GM18502 (cell line): ENCODE measurements at regions not wholly inside any gene's neighbourhood (a gene's known extent, or its start where the extent isn't known, plus 50 kb on each side); places are given as distances from the start of the nearest gene placed in this dataset.

Source experiments
- ATAC-seq: cut with Tn5 transposase; IDR thresholded peaks from one replicate; pipeline ENCODE4 v1.9.1; 2021; ENCODE audit warnings: mild to moderate bottlenecking; ENCODE audit not compliant: unreplicated experiment, poor library complexity

- no peak for ATAC-seq
These were observed 166.2 kb upstream of the PLXNA2 start for GRCh38 chr1:208410409-208410808.

DNA sequence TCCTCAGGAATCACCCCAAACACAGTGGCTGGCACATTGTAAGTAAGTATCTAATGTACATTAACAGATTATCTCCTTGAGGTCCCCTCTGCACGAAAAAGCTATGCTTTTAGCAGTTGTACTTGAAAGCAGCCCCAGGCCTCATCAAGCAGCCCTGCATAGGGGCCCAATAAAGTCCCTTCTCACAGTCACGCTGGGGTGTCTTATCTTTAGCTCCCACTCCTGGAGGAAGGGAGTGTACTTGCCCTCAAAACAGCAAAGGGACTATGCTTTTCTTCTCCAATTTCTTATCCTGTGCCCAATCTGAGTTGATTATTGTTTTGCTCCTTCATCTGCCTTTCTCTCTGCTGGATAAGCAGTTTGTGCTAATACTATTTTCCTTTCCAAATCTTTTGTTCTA is 168.8 kb upstream of the PLXNA2 start:
- ATAC-seq = no peak

- no peak for ATAC-seq
These were observed 174.5 kb upstream of the PLXNA2 start for GRCh38 chr1:208418667-208419066.

GRCh38 chr1:208419746-208420420 is 175.7 kb upstream of the PLXNA2 start:
- no peak for ATAC-seq

- ATAC-seq = no peak
These were observed 176.5 kb upstream of the PLXNA2 start for GRCh38 chr1:208420696-208421095.

GRCh38 chr1:208421486-208421885 is 177.3 kb upstream of the PLXNA2 start:
- ATAC-seq = no peak

GRCh38 chr1:208423526-208423925 is 179.3 kb upstream of the PLXNA2 start:
- no peak for ATAC-seq

DNA sequence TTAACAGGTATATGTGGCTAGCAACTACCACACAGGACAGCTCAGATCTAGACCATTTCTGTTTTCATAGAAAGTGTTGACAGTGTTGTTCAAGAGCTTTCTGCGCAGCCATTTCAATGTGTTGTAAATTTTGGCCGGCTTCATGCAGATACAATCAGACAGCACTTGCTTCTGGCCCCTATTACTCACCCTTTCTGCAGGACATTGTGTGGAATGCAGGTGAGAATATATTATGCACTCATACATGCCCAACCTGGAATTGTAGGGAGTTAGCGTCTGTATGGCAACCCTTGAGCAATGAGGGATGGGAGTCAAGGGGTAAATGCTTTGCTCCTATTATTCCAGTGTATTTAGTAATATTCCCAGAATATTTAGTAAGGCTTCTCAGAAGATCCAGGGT is 180.9 kb upstream of the PLXNA2 start:
- no peak for ATAC-seq

DNA sequence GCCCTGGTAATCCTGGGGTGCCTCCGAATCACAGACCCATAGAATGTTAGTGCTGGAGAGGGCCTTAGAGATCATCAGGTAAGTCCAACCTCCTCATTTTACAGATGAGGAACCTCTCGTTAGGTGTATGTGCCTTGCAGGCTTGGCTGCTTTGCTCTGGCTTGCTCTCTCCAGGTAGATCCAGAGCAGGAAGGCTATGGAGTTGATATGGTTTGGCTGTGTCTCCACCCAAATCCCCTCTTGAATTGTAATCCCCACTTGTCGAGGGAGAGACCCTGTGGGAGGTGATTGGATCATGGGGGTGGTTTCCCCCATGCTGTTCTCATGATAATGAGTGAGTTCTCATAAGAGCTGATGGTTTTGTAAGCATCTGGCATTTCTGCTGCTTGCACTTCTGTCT is 186.0 kb upstream of the PLXNA2 start:
- no peak for ATAC-seq

- ATAC-seq = no peak
These were observed 187.5 kb upstream of the PLXNA2 start for GRCh38 chr1:208431721-208432120.

- no peak for ATAC-seq
These were observed 188.2 kb upstream of the PLXNA2 start for GRCh38 chr1:208432346-208432745.

- no peak for ATAC-seq
These were observed 188.9 kb upstream of the PLXNA2 start for GRCh38 chr1:208433086-208433485.

GRCh38 chr1:208433971-208434370 is 189.8 kb upstream of the PLXNA2 start:
- ATAC-seq = no peak

DNA sequence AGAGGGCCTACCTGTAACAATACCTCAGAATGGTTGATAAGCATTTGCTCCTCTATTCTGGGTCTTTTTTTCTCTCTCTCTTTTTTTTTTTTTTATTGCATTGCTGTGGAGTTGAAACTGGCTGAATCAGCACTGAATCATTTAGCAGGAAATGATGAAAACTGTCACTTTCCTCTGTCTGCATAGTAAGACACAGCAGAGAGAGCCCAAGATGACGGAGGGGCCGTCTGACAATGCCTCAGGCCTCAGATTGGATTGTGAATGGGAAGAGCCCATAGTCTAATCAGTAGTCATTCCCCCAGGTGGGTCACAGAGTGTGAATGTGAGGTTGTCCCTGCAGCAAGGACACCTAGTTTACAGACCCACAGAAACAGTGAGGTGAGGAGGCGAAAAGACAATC is 193.2 kb upstream of the PLXNA2 start:
- ATAC-seq = no peak

DNA sequence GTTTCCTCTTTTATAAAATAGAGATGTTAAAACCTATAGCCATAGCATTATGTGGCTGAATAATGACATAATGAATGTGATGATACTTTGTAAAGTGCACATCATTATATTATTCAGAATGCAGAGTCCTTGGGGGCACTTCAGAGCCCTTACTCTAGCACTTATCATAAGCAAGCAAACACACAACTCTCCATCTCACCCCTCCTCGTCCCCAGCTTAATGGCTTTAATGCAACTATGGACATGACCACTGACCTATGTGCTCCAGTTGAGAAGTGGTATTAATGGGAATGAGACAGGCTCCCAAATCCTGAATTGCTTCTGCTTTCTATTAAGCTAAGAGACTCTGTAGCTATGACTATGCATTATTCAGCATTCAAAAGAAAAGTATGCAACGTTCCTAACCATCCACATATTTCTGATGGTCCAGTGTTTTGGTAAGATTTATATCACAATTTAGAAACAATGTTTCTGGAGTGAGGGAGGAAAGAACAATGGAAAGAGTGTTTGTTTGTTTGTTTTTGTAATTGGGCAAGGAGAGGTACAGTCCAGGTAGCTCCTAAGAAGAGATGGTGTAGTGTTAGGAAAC is 194.0 kb upstream of the PLXNA2 start:
- ATAC-seq = no peak

GRCh38 chr1:208445758-208446203 is 201.6 kb upstream of the PLXNA2 start:
- no peak for ATAC-seq

DNA sequence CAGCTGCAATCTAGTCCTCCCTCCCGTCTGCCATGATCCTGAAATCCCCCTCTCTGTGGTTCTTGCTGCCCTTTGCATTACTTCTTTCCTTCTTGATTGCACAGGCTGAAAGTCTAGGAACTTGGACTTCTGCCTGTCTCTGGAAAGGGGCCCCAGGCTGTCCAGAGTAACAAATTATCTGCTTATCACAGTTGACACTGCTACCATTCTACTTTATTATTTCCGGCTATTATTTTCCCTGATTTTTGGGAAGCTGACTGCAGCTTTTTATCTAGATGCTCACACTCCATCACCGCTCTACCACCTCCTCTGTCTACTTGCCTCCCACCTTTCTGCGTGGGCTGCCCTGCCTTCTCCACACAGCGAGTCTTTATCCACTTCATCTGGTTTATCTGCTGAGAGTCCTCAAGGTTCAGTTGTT is 202.1 kb upstream of the PLXNA2 start:
- no peak for ATAC-seq

- ATAC-seq = no peak
These were observed 204.2 kb upstream of the PLXNA2 start for GRCh38 chr1:208448425-208448824.

- no peak for ATAC-seq
These were observed 205.8 kb upstream of the PLXNA2 start for GRCh38 chr1:208449951-208450350.

DNA sequence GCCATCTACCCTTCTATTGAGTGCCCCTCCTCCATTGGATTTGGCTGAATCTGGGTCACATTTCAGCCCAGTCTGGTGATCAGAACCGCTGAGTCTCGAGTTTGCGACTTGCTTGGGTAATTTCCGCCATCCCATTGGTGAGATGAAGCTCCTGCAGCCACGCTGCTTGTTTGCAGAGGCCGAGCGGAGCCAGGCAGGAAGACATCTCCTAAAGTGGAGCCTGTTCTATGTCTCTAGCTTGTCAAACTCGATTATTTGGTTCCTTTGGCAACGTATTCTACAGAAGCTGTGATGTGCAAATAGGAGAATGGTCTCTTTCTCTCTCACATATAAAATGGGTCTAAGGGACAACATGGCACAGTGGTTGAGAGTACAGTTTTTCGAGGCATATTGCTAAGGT is 206.8 kb upstream of the PLXNA2 start:
- no peak for ATAC-seq

- ATAC-seq = no peak
These were observed 211.6 kb upstream of the PLXNA2 start for GRCh38 chr1:208455821-208456220.

DNA sequence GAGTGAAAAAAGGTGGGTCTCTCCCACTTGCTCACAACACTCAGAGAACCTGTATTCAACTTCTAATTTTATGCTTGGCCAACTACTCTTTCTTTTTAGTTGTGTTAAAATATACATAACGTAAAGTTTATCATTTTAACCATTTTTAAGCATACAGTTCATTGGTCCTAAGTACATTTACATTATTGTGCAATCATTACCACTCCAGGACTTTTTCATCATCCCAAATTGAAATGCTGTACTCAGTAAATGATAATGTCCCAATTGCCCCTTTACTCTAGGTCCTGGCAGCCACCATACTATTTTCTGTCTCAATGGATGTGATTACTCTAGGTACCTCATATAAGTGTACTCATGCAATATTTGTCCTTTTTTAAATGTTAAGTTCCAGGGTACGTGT is 212.3 kb upstream of the PLXNA2 start:
- ATAC-seq = no peak
